ENCODE measurements at regions not wholly inside any gene's neighbourhood (a gene's known extent, or its start where the extent isn't known, plus 50 kb on each side); places are given as distances from the start of the nearest gene placed in this dataset.
A peak's percentile ranks its signal among the peaks of the same experiment; 100 is the strongest.
"Not testable (repeated sequence)": the region's sequence is repeated elsewhere in the genome, so short reads cannot be mapped to it uniquely, and the experiment has no call there.

GRCh38 chr5:174505621-174506020, 218.8 kb upstream of the MSX2 start:
- H3K36me3 ChIP-seq: no peaks in the 10 kb centered on the region
- no peak for TF ChIP-seq Cebpa-rat (IDR thresholded peaks at IDR 0.05)
- H3K27ac ChIP-seq: no peak overlapping the region
- H3K4me1 ChIP-seq: peaks cover 0 to 10% (median 0%) of the 10 kb centered on the region in 10 experiments; a peak in 1 of 20 replicates
- H3K4me3 ChIP-seq: no peak overlapping the region
- H3K4me2 ChIP-seq: no peak overlapping the region
- H3K27me3 ChIP-seq: no peaks in the 10 kb centered on the region
- no peaks in the 10 kb centered on the region for H4K20me1 ChIP-seq
- no peak overlapping the region for H3K9ac ChIP-seq
- peaks cover 0 to 5% (median 0%) of the 10 kb centered on the region in 11 experiments; a peak in 3 of 22 replicates for H3K9me3 ChIP-seq (replicated peaks in 1 of 11)

GRCh38 chr5:174510782-174511453, 213.5 kb upstream of the MSX2 start:
- not testable (repeated sequence) for H3K4me2 ChIP-seq; H3K27me3 ChIP-seq; H4K20me1 ChIP-seq; H3K9ac ChIP-seq; H3K36me3 ChIP-seq; H3K27ac ChIP-seq; H3K9me3 ChIP-seq (replicated peaks in 1 of 11); H3K4me3 ChIP-seq; H3K4me1 ChIP-seq

GRCh38 chr5:174511714-174512253, 212.6 kb upstream of the MSX2 start:
- Histone ChIP-seq H4K20me1 (no peaks in the 10 kb centered on the region), H3K36me3 (no peaks in the 10 kb centered on the region), H3K4me3 (no peak overlapping the region), H3K27me3 (no peaks in the 10 kb centered on the region), H3K4me1 (no peaks in the 10 kb centered on the region), H3K9me3 (replicated peaks in 1 of 11) (0 out of 22 replicates have a peak, but pooled peaks cover 0 to 3% (median 0%) of the 10 kb centered on the region in 11 experiments), H3K27ac (no peak overlapping the region), H3K9ac (no peak overlapping the region), H3K4me2 (no peak overlapping the region)
- TF ChIP-seq Cebpa-rat (IDR thresholded peaks at IDR 0.05): no peak

- no peak for TF ChIP-seq Cebpa-rat (IDR thresholded peaks at IDR 0.05)
- no peaks in the 10 kb centered on the region for H4K20me1 ChIP-seq
- H3K9ac ChIP-seq: no peak overlapping the region
- H3K4me2 ChIP-seq: no peak overlapping the region
- no peaks in the 10 kb centered on the region for H3K36me3 ChIP-seq
- H3K27me3 ChIP-seq: no peaks in the 10 kb centered on the region
- no peaks in the 10 kb centered on the region for H3K4me1 ChIP-seq
- H3K4me3 ChIP-seq: no peak overlapping the region
- H3K9me3 ChIP-seq (replicated peaks in 1 of 11): peaks cover 0 to 6% (median 0%) of the 10 kb centered on the region in 11 experiments; a peak in 1 of 22 replicates
- no peak overlapping the region for H3K27ac ChIP-seq
Measured at GRCh38 chr5:174514325-174514724, 210.1 kb upstream of the MSX2 start.

DNA sequence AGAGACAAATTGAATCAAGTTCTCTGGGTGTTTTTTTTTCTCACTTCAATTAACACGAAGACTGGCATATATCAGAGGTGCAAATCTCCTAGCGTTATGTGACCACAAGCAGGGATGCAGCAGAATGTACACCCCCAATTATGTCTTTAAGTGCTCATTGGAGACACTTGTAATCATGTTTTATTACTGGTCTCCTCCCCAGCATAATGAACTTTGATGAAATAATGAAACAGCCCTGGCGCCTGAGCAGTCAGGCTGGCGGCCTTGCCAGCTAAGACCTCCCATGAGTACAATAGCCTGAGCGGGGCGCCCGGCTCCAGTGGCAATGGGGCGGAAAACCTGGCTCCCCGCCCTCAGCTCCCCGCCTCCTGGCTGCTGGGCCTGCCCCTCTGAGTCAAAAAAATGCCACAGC, 209.4 kb upstream of the MSX2 start:
- H3K4me2 ChIP-seq: no peak overlapping the region
- H3K4me3 ChIP-seq: no peak overlapping the region
- no peak overlapping the region for H3K27ac ChIP-seq
- H3K4me1 ChIP-seq: no peaks in the 10 kb centered on the region
- H3K9ac ChIP-seq: no peak overlapping the region
- H3K27me3 ChIP-seq: no peaks in the 10 kb centered on the region
- H4K20me1 ChIP-seq: no peaks in the 10 kb centered on the region
- peaks cover 0 to 6% (median 0%) of the 10 kb centered on the region in 11 experiments; a peak in 1 of 22 replicates for H3K9me3 ChIP-seq (replicated peaks in 1 of 11)
- H3K36me3 ChIP-seq: no peaks in the 10 kb centered on the region
- TF ChIP-seq Cebpa-rat (IDR thresholded peaks at IDR 0.05): no peak

DNA sequence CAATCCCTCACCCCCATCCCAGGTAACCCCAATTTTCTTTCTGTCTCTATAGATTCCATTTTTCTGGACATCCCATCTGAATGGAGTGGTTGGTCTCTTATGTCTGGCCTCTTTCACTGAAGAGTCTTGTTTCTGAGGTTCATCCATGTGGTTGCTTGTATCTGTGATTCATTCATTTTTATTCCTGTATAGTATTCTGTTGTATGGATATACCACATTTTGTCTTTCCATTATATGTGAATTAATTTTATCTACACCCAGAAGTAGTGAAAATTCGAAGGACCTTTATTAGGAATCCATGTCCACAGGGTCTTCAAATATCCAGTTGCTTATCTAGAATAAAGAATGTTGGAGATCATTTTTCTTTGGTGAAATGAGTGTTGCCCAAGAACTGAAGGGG, 207.6 kb upstream of the MSX2 start:
- Histone ChIP-seq H3K9me3 (replicated peaks in 1 of 11) (peaks cover 0 to 6% (median 0%) of the 10 kb centered on the region in 11 experiments; a peak in 1 of 22 replicates), H3K27ac (no peak overlapping the region), H4K20me1 (no peaks in the 10 kb centered on the region), H3K9ac (no peak overlapping the region), H3K4me1 (peaks cover 0 to 7% (median 0%) of the 10 kb centered on the region in 10 experiments; a peak in 1 of 20 replicates), H3K4me2 (no peak overlapping the region), H3K36me3 (no peaks in the 10 kb centered on the region), H3K27me3 (no peaks in the 10 kb centered on the region), H3K4me3 (no peak overlapping the region)
- TF ChIP-seq Cebpa-rat (IDR thresholded peaks at IDR 0.05): no peak

DNA sequence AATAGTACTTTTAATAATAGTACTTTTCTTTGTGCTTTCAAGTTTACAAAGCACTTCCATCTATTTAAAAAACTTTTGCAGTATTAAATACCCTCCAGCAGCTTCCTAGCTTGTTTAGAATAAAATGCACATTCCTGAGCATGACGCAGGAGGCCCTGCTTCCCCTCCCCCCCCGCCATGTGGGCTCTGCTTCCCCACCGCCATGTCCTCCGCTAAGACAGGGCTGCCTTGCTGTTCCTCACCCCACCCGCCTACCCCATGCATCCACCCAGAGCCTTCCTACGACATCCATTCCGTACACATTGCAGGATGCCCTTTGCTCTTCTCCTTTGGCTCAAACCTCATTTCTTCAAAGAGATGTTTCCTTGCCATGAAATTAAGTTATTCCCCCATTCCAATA, 205.9 kb upstream of the MSX2 start:
- Histone ChIP-seq H3K4me3 (no peak overlapping the region), H3K27me3 (no peaks in the 10 kb centered on the region)
- no peak for TF ChIP-seq Cebpa-rat (IDR thresholded peaks at IDR 0.05)

DNA sequence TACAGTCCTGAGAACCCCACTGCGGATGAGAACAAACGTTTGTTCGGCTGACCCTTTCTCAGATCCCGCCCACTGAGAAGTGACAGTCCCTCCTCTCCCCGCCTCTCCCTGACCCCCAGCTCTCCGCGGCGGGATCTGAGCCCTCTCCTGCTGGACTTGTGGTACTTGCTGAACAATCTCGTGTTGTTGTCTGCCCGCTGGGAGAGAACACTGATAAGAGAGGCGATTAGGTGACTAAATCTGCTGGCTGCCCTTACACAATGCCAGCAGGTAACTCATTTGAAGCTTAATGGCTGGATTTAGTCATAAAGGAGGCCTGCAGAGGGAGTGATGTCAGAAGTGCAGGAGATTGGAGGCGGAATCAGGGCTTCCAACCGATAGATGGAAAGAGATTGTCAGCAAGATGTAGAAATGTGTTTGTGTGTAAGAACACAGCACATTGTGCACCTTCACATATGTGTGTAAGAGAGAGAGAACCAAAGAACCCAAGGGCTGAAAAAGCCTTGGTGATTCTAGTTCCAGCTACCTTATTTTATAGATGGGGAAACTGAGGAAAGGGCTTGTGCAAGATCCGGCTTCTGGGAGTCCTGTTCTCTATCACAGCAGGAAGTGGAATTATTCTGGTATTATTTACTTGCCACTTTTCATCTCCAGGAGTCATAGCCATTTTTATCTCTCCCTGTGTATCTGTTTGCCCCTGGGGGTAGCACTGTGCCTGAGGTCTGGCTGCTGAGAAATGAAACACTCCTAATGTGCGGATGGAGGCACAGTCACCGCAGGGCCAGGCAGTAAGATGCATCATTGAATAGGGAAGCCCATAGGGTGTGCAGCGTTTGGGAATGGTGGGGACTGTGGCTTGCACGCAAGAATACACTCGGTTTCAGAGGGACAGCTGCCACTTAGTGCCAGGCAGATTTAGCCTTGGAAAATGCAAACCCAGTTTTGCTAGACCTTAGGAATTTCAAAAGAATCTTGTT, 203.7 kb upstream of the MSX2 start:
- Histone ChIP-seq H3K9me3 (replicated peaks in 1 of 11) (peaks cover 0 to 6% (median 0%) of the 10 kb centered on the region in 11 experiments; a peak in 1 of 22 replicates), H3K4me1 (peaks cover 0 to 17% (median 0%) of the 10 kb centered on the region in 10 experiments; a peak in 3 of 20 replicates), H4K20me1 (no peaks in the 10 kb centered on the region), H3K36me3 (no peaks in the 10 kb centered on the region), H3K9ac (no peak overlapping the region), H3K4me2 (peak overlapping the region in 2 of 11 experiments; percentile 8 to 14; a peak in 2 of 22 replicates), H3K27ac (no peak overlapping the region), H3K4me3 (no peak overlapping the region), H3K27me3 (no peaks in the 10 kb centered on the region)
- no peak for TF ChIP-seq Cebpa-rat (IDR thresholded peaks at IDR 0.05)

More for the DNA sequence above, 205.9 kb upstream of the MSX2 start:
- Histone ChIP-seq H3K27ac (no peak overlapping the region), H3K9ac (no peak overlapping the region), H3K9me3 (replicated peaks in 1 of 11) (peaks cover 0 to 6% (median 0%) of the 10 kb centered on the region in 11 experiments; a peak in 1 of 22 replicates), H4K20me1 (no peaks in the 10 kb centered on the region), H3K4me1 (peaks cover 0 to 16% (median 0%) of the 10 kb centered on the region in 10 experiments; a peak in 3 of 20 replicates), H3K4me2 (no peak overlapping the region), H3K36me3 (no peaks in the 10 kb centered on the region)

GRCh38 chr5:174521449-174521848, 202.9 kb upstream of the MSX2 start:
- H3K4me1 ChIP-seq: peaks cover 0 to 24% (median 2%) of the 10 kb centered on the region in 10 experiments; a peak in 6 of 20 replicates
- H4K20me1 ChIP-seq: no peaks in the 10 kb centered on the region
- no peak overlapping the region for H3K27ac ChIP-seq
- no peak for TF ChIP-seq Cebpa-rat (IDR thresholded peaks at IDR 0.05)
- peaks cover 0 to 6% (median 0%) of the 10 kb centered on the region in 11 experiments; a peak in 1 of 22 replicates for H3K9me3 ChIP-seq (replicated peaks in 1 of 11)
- H3K27me3 ChIP-seq: no peaks in the 10 kb centered on the region
- H3K4me2 ChIP-seq: peak overlapping the region in 2 of 11 experiments; percentile 8 to 14; a peak in 2 of 22 replicates
- H3K4me3 ChIP-seq: no peak overlapping the region
- no peaks in the 10 kb centered on the region for H3K36me3 ChIP-seq
- no peak overlapping the region for H3K9ac ChIP-seq
